Colon (tissue), 2 donors: ENCODE measurements at regions not wholly inside any gene's neighbourhood (a gene's known extent, or its start where the extent isn't known, plus 50 kb on each side); places are given as distances from the start of the nearest gene placed in this dataset.

Experiments
- FAIRE-seq: peaks from 2 replicates; lab custom pipeline; 2012; peaks lifted over from hg19 to GRCh38; lab: Jason Lieb, UNC
- donor health status: control.
- donor health status: control.

- no peak for FAIRE-seq
These were observed 158.7 kb upstream of the PDE10A start for GRCh38 chr6:165821754-165822153.

- FAIRE-seq: no peak
These were observed 157.9 kb upstream of the PDE10A start for GRCh38 chr6:165820934-165821333.

GRCh38 chr6:165820407-165820806 lies 157.4 kb upstream of the PDE10A start:
- FAIRE-seq: no peak

- FAIRE-seq: no peak
These were observed 156.4 kb upstream of the PDE10A start for GRCh38 chr6:165819394-165819793.

GRCh38 chr6:165818200-165818599 lies 155.2 kb upstream of the PDE10A start:
- no peak for FAIRE-seq

- no peak for FAIRE-seq
These were observed 154.7 kb upstream of the PDE10A start for GRCh38 chr6:165817771-165818170.

GRCh38 chr6:165817148-165817547 lies 154.1 kb upstream of the PDE10A start:
- no peak for FAIRE-seq

- FAIRE-seq: no peak
These were observed 151.6 kb upstream of the PDE10A start for GRCh38 chr6:165814679-165815078.

GRCh38 chr6:165811512-165811911 lies 148.5 kb upstream of the PDE10A start:
- no peak for FAIRE-seq

GRCh38 chr6:165808021-165808420 lies 145.0 kb upstream of the PDE10A start:
- FAIRE-seq: no peak

- no peak for FAIRE-seq
These were observed 144.4 kb upstream of the PDE10A start for GRCh38 chr6:165807249-165807960.

- no peak for FAIRE-seq
These were observed 143.2 kb upstream of the PDE10A start for GRCh38 chr6:165806126-165806810.

GRCh38 chr6:165805636-165806035 lies 142.6 kb upstream of the PDE10A start:
- no peak for FAIRE-seq

GRCh38 chr6:165805067-165805555 lies 142.1 kb upstream of the PDE10A start:
- no peak for FAIRE-seq

GRCh38 chr6:165804331-165805066 lies 141.5 kb upstream of the PDE10A start:
- no peak for FAIRE-seq

GRCh38 chr6:165800337-165800736 lies 137.3 kb upstream of the PDE10A start:
- no peak for FAIRE-seq

- no peak for FAIRE-seq
These were observed 136.5 kb upstream of the PDE10A start for GRCh38 chr6:165799391-165800153.

GRCh38 chr6:165798991-165799390 lies 135.9 kb upstream of the PDE10A start:
- no peak for FAIRE-seq

- no peak for FAIRE-seq
These were observed 131.1 kb upstream of the PDE10A start for GRCh38 chr6:165794179-165794601.

GRCh38 chr6:165793287-165793825 lies 130.3 kb upstream of the PDE10A start:
- FAIRE-seq: no peak

GRCh38 chr6:165791876-165792437 lies 128.9 kb upstream of the PDE10A start:
- FAIRE-seq: no peak

- FAIRE-seq: no peak
These were observed 128.3 kb upstream of the PDE10A start for GRCh38 chr6:165791306-165791705.
